BE2C (cell line): ENCODE measurements at regions not wholly inside any gene's neighbourhood (a gene's known extent, or its start where the extent isn't known, plus 50 kb on each side); places are given as distances from the start of the nearest gene placed in this dataset.

Experiments used
- DNase-seq: peaks from one replicate; pipeline ENCODE4 v3.0.0-alpha.2; 2020
- H3K27me3 ChIP-seq: fragments of 250-450 bp; sonication (Bioruptor Pico); 2 replicates; pipeline ENCODE4 v1.5.1; 2020; ENCODE audit warnings: mild to moderate bottlenecking
- H3K36me3 ChIP-seq: fragments of 250-450 bp; sonication (Bioruptor Pico); 2 replicates; pipeline ENCODE4 v1.5.1; 2020; ENCODE audit warnings: mild to moderate bottlenecking
- H3K4me1 ChIP-seq: fragments of 250-450 bp; sonication (Bioruptor Pico); 2 replicates; pipeline ENCODE4 v1.5.1; 2020
- H3K4me3 ChIP-seq: 2 replicates; pipeline ENCODE4 v1.5.1; 2011; ENCODE audit warnings: low read depth, low read length
- H3K9me3 ChIP-seq: fragments of 250-450 bp; sonication (Bioruptor Pico); 2 replicates; pipeline ENCODE4 v1.5.1; 2020
- CTCF ChIP-seq: IDR thresholded peaks from 2 replicates; pipeline ENCODE4 v1.5.1; 2012; ENCODE audit warnings: mild to moderate bottlenecking, low read depth, low read length

DNA sequence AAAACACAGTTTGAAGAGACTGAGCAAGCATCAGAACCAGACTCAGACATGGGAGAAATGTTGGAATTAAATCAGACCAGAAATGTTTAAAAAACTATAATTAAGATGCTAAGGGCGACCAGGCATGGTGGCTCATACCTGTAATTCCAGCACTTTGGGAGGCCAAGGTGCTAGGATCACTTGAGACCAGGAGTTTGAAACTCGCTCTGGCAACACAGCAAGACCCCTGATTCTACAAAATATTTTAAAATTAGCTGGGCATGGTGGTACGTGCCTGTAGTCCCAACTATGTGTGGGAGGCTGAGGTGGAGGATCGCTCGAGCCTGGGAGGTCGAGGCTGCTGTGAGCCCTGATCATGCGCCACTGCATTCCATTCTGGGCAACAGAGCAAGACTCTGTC lies 160.3 kb downstream of the COPRS start:
- H3K36me3 ChIP-seq = no peaks in the 10 kb centered on the region
- peaks cover 6% of the 10 kb centered on the region; the same call in 1 of the 2 replicates for H3K4me1 ChIP-seq
- TF ChIP-seq CTCF = no peak
- no peaks in the 10 kb centered on the region for H3K27me3 ChIP-seq
- no peak overlapping the region for H3K4me3 ChIP-seq
- no peaks in the 10 kb centered on the region for H3K9me3 ChIP-seq
- no peak for DNase-seq

DNA sequence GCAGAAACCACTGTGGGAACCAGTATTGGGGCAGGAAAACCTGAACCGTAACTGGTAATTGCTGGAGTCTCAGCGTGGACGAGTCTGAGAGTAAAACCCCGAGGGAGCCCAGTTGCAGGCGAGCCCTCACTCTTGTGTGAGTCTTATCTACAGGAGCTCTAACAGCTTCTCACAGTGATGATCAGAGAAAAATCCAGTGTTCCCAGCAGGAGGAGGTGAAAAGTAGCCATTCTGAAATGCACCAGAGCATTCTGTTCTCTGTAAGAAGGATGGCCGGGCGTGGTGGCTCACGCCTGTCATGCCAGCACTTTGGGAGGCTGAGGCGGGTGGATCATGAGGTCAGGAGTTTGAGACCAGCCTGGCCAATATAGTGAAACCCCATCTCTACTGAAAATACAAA lies 161.2 kb downstream of the COPRS start:
- no peaks in the 10 kb centered on the region for H3K36me3 ChIP-seq
- no peak overlapping the region for H3K4me3 ChIP-seq
- no peaks in the 10 kb centered on the region for H3K27me3 ChIP-seq
- no peaks in the 10 kb centered on the region for H3K9me3 ChIP-seq
- TF ChIP-seq CTCF = no peak
- DNase-seq = no peak
- H3K4me1 ChIP-seq = peaks cover 6% of the 10 kb centered on the region; the same call in 1 of the 2 replicates

DNA sequence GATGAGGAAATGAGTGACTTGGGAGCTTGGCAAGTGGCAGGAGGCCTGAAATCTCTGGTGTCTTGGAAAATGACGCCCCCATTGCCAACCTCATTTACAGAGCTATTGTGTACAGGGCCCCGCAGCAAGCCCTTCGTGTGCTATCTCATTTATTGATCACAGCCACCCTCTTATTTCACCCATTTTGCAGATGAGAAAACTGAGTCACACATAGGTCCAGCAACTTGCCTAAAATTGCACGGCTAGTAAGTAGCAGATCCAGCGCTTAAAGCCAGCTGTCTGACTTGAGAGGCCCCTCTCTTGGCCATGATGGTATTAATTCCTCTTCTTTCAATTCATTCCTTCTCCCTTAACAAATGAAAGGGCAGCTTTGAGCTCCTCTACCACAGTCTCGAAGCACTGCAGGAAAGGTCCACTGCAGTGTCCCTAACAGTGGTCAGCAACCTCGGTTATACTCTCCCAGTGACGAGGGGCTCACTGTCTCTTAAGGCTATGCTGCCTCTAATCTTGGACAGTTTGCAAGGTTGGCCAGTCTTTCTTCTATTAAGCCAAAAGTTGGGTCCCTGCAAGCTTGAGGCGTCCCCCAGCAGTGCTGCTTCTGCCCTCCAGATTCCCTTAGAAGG lies 162.2 kb downstream of the COPRS start:
- Histone ChIP-seq H3K4me1 (peaks cover 6% of the 10 kb centered on the region; the same call in 1 of the 2 replicates), H3K27me3 (no peaks in the 10 kb centered on the region), H3K36me3 (no peaks in the 10 kb centered on the region), H3K4me3 (no peak overlapping the region), H3K9me3 (no peaks in the 10 kb centered on the region)
- TF ChIP-seq CTCF = no peak
- DNase-seq = no peak

DNA sequence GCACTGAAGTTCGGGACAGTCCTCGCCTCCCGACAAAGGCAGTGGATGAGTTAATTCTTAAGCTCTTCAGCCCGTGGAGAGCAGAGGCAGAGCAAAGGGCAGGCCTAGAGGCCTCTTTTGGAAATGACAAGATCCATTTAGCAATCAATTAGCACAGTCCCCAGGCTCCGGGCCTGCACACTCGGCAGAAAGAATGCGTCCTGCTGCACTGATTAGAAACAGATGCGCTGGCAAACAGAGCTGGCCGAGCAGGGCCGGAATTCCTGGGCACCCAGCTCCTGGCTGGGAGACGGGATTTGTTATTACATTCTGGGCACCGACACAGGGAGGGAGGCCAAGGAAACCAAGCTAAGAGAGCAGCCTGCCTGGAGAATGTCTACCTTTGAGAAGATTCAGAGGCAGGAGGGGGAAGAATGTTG lies 162.9 kb downstream of the COPRS start:
- Histone ChIP-seq H3K27me3 (no peaks in the 10 kb centered on the region), H3K36me3 (no peaks in the 10 kb centered on the region), H3K9me3 (no peaks in the 10 kb centered on the region), H3K4me1 (peaks cover 6% of the 10 kb centered on the region; the same call in 1 of the 2 replicates), H3K4me3 (no peak overlapping the region)
- peak; percentile 19; the same call in 1 of the 2 replicates for TF ChIP-seq CTCF
- peak; percentile 86 for DNase-seq

DNA sequence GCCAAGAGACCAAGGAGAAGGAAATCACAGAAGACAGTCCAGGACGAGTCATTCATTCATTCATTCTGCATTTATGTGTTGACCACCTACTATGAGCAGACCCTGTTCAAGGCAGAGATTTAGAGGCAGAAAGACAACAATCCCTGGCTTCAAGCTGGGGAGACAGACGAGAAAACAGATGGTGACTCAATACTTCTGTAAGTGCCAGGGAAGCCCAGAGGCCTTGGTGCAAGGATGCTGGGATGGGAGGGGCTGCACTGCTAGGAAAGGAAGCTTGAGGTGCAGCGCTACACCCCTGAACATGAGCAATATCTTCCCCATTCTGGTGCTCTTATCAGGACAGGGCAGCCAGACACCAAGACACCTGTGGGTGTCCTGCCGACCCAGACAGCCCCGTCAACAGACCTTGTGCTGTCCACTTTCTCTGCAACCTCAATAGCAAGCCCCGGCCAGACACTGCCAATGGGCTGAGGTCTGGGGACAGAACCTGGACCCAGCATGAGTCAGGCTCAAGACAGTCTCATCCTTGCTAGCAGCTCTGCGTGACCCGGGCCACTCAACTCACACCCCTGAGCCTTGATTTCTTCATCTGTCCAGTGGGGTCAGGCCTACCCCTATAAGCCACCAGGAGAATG lies 163.5 kb downstream of the COPRS start:
- no peak overlapping the region for H3K4me3 ChIP-seq
- no peak for TF ChIP-seq CTCF
- no peaks in the 10 kb centered on the region for H3K27me3 ChIP-seq
- H3K9me3 ChIP-seq = no peaks in the 10 kb centered on the region
- peaks cover 6% of the 10 kb centered on the region; the same call in 1 of the 2 replicates for H3K4me1 ChIP-seq
- H3K36me3 ChIP-seq = no peaks in the 10 kb centered on the region
- DNase-seq = no peak
